ENCODE measurements at regions not wholly inside any gene's neighbourhood (a gene's known extent, or its start where the extent isn't known, plus 50 kb on each side); places are given as distances from the start of the nearest gene placed in this dataset.
"Not testable (repeated sequence)": the region's sequence is repeated elsewhere in the genome, so short reads cannot be mapped to it uniquely, and the experiment has no call there.

DNA sequence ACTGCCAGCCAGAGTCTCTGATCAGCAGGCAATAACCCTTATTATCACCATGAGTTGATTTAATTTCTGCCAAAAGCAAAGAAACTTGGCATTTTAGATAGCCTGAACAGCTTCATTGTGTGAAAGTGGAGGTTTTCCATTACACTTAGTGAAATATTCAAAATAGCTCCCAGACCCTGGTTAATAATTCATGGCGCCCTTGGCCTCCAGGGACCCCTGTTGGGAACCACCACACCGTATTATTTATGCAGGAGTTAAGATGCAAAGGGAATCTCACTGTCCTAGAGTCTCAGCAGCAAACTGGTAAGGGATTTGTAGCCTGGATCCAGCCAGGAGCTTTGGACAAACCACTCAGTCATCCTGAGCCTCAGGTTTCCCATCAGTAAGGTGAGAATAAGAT lies 110.0 kb upstream of the PABPC3 start:
- no peak overlapping the region for H3K27ac Mint-ChIP-seq (ENCODE audit: unreplicated experiment)
- H3K27me3 ChIP-seq (replicated peaks; ENCODE audit: control insufficient read depth, insufficient read depth, low read length) = no peaks in the 10 kb centered on the region; the same call in 1 of the 2 replicates
- POLR2A ChIA-PET = no interaction called here

DNA sequence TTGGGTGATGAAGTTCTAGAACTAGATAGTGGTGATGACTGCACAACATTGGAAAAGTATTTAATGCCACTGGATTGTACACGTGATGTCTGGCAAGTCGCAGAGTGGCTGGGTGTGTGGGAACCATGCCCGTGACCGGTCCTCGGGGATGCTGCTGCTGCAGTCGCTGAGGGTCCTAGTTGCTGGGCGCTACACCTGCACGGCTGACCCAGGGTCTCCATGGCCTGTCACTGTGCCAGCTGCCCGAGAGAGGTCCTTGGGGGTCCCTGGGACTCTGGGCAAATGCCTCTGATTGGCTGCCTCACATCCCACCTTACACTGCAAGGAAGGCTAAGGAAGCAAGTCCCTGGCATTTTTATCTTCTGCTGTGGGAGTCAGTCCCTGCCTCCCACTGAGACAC lies 109.1 kb upstream of the PABPC3 start:
- H3K4me1 Mint-ChIP-seq (ENCODE audit: low read depth, unreplicated experiment) = peaks cover 7% of the 10 kb centered on the region
- BruUV-seq (replicated peaks) = no TSS peak
- no peaks in the 10 kb centered on the region for H3K4me1 ChIP-seq
- no peak overlapping the region for H3K4me3 Mint-ChIP-seq (ENCODE audit: unreplicated experiment)
- H3K9me3 ChIP-seq = no peaks in the 10 kb centered on the region
- CTCF ChIA-PET = no interaction called here
- no peaks in the 10 kb centered on the region for H3K36me3 ChIP-seq (ENCODE audit: control insufficient read depth, insufficient read depth, low read length)
- H3K27me3 Mint-ChIP-seq (ENCODE audit: insufficient read depth, unreplicated experiment) = peaks cover 18% of the 10 kb centered on the region
- no peaks in the 10 kb centered on the region; the same call in 1 of the 2 replicates for H3K27me3 ChIP-seq (replicated peaks; ENCODE audit: control insufficient read depth, insufficient read depth, low read length)
- no peaks in the 10 kb centered on the region for H3K36me3 Mint-ChIP-seq (ENCODE audit: insufficient read depth, unreplicated experiment)
- H3K4me3 ChIP-seq (ENCODE audit: low read depth, low read length) = no peak overlapping the region
- TF ChIP-seq, protein P1, sequence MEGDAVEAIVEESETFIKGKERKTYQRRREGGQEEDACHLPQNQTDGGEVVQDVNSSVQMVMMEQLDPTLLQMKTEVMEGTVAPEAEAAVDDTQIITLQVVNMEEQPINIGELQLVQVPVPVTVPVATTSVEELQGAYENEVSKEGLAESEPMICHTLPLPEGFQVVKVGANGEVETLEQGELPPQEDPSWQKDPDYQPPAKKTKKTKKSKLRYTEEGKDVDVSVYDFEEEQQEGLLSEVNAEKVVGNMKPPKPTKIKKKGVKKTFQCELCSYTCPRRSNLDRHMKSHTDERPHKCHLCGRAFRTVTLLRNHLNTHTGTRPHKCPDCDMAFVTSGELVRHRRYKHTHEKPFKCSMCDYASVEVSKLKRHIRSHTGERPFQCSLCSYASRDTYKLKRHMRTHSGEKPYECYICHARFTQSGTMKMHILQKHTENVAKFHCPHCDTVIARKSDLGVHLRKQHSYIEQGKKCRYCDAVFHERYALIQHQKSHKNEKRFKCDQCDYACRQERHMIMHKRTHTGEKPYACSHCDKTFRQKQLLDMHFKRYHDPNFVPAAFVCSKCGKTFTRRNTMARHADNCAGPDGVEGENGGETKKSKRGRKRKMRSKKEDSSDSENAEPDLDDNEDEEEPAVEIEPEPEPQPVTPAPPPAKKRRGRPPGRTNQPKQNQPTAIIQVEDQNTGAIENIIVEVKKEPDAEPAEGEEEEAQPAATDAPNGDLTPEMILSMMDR (IDR thresholded peaks at IDR 0.05; ENCODE audit: insufficient read depth in 1 of 2, low read depth in 1 of 2, low read length in 1 of 2, severe bottlenecking in 1 of 2, unreplicated experiment in 1 of 2) = no peak
- no peaks in the 10 kb centered on the region for H3K9me3 Mint-ChIP-seq (ENCODE audit: unreplicated experiment)
- DNase-seq = no peak
- intact Hi-C loops (cut with micrococcal nuclease; ENCODE audit: unreplicated experiment) = loop anchor here (10.0 kb wide), 1 partner anchor 132 kb away; no protein-coding TSS in a partner anchor
- POLR2A ChIA-PET = no interaction called here
- no peak overlapping the region for H3K27ac Mint-ChIP-seq (ENCODE audit: unreplicated experiment)

More for the DNA sequence above, 110.0 kb upstream of the PABPC3 start:
- no peak for DNase-seq
- TF ChIP-seq, protein P1 (IDR thresholded peaks at IDR 0.05; ENCODE audit: insufficient read depth in 1 of 2, low read depth in 1 of 2, low read length in 1 of 2, severe bottlenecking in 1 of 2, unreplicated experiment in 1 of 2) = no peak
- H3K27me3 Mint-ChIP-seq (ENCODE audit: insufficient read depth, unreplicated experiment) = peaks cover 14% of the 10 kb centered on the region
- no peak overlapping the region for H3K4me3 Mint-ChIP-seq (ENCODE audit: unreplicated experiment)
- CTCF ChIA-PET = interaction anchor here (0.6 to 1.1 kb wide), 3 partner anchors 292 to 308 kb away, joined by 3 to 4 read pairs (median 3); no protein-coding TSS in a partner anchor
- H3K4me1 Mint-ChIP-seq (ENCODE audit: low read depth, unreplicated experiment) = peaks cover 7% of the 10 kb centered on the region
- Histone ChIP-seq H3K4me1 (no peaks in the 10 kb centered on the region), H3K9me3 (no peaks in the 10 kb centered on the region), H3K36me3 (ENCODE audit: control insufficient read depth, insufficient read depth, low read length) (no peaks in the 10 kb centered on the region), H3K4me3 (ENCODE audit: low read depth, low read length) (no peak overlapping the region)
- H3K9me3 Mint-ChIP-seq (ENCODE audit: unreplicated experiment) = no peaks in the 10 kb centered on the region
- intact Hi-C loops (cut with micrococcal nuclease; ENCODE audit: unreplicated experiment) = loop anchor here (10.0 kb wide), 1 partner anchor 131 kb away; no protein-coding TSS in a partner anchor
- H3K36me3 Mint-ChIP-seq (ENCODE audit: insufficient read depth, unreplicated experiment) = no peaks in the 10 kb centered on the region
- no TSS peak for BruUV-seq (replicated peaks)

DNA sequence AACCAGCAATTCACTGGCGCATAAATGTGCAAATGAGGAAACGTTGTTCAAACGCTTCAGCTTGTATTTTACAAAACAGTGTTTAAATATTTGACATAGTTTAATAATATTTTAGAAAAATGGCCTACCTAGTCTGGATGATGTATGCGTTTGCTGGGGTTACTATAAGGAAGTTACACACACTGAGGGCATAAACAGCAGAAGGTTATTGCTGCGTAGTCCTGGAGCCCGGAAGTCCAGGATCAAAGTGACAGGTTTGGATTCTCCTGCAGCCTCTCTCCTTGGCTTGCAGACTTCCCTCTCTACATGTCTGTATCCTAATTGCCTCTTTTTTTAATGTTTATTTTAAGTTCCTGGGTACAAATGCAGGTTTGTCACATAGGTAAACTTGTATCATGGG lies 106.0 kb upstream of the PABPC3 start:
- H3K4me1 Mint-ChIP-seq (ENCODE audit: low read depth, unreplicated experiment); H3K27ac Mint-ChIP-seq (ENCODE audit: unreplicated experiment); H3K36me3 Mint-ChIP-seq (ENCODE audit: insufficient read depth, unreplicated experiment); BruUV-seq (replicated peaks); H3K4me3 ChIP-seq (ENCODE audit: low read depth, low read length); H3K36me3 ChIP-seq (ENCODE audit: control insufficient read depth, insufficient read depth, low read length); POLR2A ChIA-PET; H3K27me3 ChIP-seq (replicated peaks; ENCODE audit: control insufficient read depth, insufficient read depth, low read length); H3K9me3 Mint-ChIP-seq (ENCODE audit: unreplicated experiment); DNase-seq; H3K4me3 Mint-ChIP-seq (ENCODE audit: unreplicated experiment); H3K9me3 ChIP-seq; H3K4me1 ChIP-seq: not testable (repeated sequence)
- H3K27me3 Mint-ChIP-seq (ENCODE audit: insufficient read depth, unreplicated experiment) = peaks cover 12% of the 10 kb centered on the region
- CTCF ChIA-PET = interaction anchor here (0.9 kb wide), 1 partner anchor 296 kb away, joined by 3 read pairs; no protein-coding TSS in a partner anchor
- intact Hi-C loops (cut with micrococcal nuclease; ENCODE audit: unreplicated experiment) = loop anchor here (10.0 kb wide), 1 partner anchor 135 kb away; no protein-coding TSS in a partner anchor

DNA sequence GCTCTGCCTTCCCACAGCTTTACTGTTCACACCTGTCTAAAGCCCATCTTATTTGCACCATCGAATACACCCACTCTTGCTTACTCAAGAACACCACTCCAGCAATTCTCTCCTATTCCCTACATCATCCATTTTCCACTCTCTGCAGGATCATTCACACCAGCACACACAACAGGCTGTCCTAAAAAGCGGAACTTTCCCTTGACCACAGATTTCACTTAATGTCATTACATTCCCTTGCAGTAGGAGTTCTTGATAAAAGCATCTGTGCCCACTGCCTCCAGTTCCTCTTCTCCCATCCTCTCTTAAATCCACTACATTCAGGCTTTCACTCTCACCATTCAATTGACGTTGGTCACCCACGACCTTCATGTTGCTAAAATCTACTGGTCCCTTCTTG lies 103.0 kb upstream of the PABPC3 start:
- H3K4me3 ChIP-seq (ENCODE audit: low read depth, low read length); CTCF ChIA-PET: not testable (repeated sequence)
- peaks cover 10% of the 10 kb centered on the region for H3K27me3 Mint-ChIP-seq (ENCODE audit: insufficient read depth, unreplicated experiment)

More for the DNA sequence above, 103.0 kb upstream of the PABPC3 start:
- BruUV-seq (replicated peaks); H3K27ac Mint-ChIP-seq (ENCODE audit: unreplicated experiment); H3K4me1 Mint-ChIP-seq (ENCODE audit: low read depth, unreplicated experiment); POLR2A ChIA-PET; H3K4me3 Mint-ChIP-seq (ENCODE audit: unreplicated experiment); H3K36me3 ChIP-seq (ENCODE audit: control insufficient read depth, insufficient read depth, low read length); H3K4me1 ChIP-seq; H3K36me3 Mint-ChIP-seq (ENCODE audit: insufficient read depth, unreplicated experiment); H3K9me3 Mint-ChIP-seq (ENCODE audit: unreplicated experiment); H3K9me3 ChIP-seq; DNase-seq; intact Hi-C loops (cut with micrococcal nuclease; ENCODE audit: unreplicated experiment); H3K27me3 ChIP-seq (replicated peaks; ENCODE audit: control insufficient read depth, insufficient read depth, low read length): not testable (repeated sequence)
